ENCODE measurements at regions not wholly inside any gene's neighbourhood (a gene's known extent, or its start where the extent isn't known, plus 50 kb on each side); places are given as distances from the start of the nearest gene placed in this dataset.

DNA sequence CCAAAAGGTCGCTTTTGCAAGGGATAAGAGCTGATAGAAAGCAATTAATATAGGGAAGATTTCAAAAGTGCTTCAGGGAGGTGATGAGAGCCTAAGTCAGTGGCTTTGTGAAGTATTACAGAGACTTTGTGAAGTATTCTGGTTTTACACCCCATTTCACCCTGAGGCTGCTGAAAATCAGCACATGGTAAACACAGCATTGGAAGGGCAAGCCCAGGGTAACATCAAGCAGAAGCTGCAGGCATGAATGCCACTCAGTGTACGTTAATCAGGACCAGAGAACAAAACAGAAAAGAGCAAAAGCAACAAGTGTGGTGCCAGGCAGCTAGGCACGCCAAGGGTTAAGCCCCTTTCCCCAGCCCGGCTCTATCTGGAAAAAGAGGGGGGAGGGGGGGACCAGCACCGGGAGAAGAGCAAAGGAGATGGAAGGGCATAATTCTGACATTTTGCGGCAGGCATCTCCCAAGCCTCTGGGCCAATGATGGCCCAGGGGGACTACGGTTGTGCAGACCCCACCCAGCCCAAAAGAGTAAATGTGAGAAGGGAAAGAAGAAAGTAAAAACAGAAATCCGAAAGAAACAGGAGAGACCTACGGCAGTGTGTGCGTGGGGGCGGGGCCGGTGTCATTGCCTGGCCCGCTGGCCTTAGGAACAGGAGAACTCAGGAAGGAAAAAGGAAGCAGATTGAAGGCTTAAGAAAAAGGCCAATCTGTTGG is 58.9 kb downstream of the DHRS2 start:
- no peak for FAIRE-seq
- no peak for DNase-seq (ENCODE audit: extremely low spot score, insufficient read length, low read depth)

DNA sequence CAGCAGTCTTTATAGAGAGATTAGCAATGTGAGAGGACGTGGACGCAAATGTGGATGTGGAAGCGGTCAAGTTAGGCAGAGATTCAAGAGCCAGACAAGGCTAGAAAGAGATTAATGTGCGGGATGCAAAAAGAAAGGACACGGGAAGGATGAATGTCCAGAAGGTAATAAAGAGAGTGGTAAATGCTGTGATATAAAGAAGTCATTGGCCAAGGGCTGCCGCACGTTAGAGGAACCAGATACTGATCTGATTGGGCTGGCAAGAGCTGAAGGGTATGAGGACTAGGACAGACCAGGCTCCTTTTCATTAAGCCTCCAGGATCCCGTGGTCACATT is 59.5 kb downstream of the DHRS2 start:
- DNase-seq (ENCODE audit: extremely low spot score, insufficient read length, low read depth) (no peak), FAIRE-seq (no peak)

DNA sequence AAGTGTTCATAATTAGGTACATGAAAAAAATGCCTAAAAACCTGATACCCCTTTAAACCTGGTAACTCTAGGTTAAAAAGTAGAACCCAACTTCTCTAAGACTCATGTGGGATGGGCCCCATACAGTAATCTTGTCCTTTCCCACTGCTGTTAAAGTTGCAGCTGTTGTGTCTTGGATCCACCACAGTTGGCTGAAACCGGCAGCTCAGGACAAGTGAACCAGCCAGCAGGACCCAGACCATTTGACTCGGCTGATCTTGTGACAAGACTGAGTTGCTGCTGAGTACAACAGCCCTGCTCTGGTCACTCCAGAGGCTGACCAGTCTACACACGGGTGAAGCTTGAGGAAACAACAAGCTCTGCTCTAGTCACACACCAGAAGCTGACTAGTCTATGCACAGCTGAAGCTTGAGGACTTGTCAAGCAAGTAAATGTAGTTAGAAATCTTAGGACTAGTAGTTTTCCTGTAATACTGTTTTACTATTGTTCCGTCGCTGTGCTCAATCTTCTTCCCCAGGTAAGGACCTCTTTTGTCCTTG is 60.6 kb downstream of the DHRS2 start:
- FAIRE-seq (no peak), DNase-seq (ENCODE audit: extremely low spot score, insufficient read length, low read depth) (no peak)

DNA sequence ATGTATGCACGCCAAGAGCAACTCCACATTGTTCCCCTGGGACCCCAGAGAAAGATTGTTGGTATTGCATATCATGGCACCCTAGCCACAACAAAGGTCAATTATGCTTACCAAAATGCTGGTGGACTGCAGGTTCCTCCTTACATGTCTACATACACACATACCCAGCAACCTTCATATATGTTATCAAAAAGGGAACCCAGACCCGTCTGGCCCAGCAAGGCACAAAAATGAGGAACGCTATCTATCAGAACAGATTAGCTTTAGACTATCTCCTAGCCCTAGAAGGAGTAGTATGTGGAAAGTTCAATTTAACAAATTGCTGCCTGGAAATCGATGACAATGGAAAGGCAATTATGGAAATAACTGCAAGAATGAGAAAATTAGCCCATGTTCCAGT is 61.5 kb downstream of the DHRS2 start:
- DNase-seq (ENCODE audit: extremely low spot score, insufficient read length, low read depth) (no peak), FAIRE-seq (no peak)

DNA sequence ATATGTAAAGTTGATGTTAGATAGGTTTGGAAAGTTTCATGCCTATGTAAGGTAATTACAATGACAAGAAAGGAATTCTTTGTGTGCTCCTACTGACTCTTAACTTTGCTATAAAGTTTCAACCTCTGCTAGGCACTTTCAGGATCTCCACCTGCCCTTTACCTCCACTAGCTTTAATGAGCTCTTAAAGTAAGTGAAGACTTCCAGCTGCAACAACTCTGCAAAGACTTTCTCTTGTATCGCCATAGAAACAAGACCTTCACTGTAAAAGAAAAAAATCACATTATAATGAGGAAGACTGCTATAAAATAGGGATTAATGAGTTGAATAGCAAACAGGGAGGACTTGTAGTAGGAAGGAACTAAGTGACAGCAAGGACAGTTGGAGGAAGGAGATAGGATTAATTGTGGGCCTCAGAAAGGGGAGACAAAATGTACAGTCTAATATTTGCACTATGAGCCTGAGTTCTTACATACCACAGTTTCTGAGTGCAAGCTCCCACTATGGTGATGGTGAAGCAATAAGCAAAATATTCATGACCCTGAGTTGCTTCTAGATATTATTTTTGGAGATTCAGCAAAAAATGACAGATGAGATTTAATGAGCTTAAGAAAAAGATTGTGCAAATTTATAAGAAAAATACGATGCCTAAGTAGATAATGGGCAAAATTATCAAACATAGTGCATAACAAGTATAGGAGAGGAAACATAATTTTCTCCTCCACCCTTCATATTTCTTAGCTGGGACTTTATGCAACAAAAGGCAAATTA is 66.7 kb downstream of the DHRS2 start:
- no peak for DNase-seq (ENCODE audit: extremely low spot score, insufficient read length, low read depth)
- no peak for FAIRE-seq

DNA sequence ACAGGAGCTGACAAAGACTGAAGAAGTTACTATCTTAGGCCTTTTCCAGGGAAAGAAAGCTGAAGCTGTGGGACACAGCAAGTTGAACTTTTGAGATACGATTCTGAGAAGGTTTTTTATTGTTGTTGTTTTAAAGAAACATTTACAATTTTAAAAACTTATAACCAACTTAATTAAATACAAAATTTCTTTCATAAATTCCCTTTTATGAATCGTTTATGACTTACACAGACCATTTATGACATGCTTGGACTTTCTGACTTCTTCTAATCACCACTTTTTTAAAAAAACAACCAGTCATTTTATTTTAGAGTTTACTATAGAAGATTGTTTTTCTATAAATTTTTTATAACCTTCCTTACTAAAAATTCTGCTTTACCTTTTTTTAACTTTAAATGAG is 68.7 kb downstream of the DHRS2 start:
- DNase-seq (ENCODE audit: extremely low spot score, insufficient read length, low read depth) (no peak), FAIRE-seq (no peak)

DNA sequence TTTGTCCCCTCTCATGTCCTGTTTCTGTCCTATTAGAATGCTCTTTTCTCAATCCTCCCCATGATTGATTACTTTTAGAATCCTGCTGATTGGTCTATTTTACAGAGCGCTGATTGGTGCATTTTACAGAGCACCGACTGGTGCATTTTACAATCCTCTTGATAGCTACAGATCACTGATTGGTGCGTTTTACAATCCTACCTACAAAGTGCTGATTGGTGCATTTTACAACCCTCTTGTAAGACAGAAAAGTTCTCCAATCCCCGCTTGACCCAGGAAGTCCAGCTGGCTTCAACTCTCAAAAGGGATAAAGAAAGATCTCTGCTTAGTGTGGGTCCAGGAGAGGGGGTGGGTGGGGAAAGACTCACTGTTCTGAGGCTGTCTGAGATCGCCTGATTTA is 71.3 kb downstream of the DHRS2 start:
- no peak for FAIRE-seq
- no peak for DNase-seq (ENCODE audit: extremely low spot score, insufficient read length, low read depth)

DNA sequence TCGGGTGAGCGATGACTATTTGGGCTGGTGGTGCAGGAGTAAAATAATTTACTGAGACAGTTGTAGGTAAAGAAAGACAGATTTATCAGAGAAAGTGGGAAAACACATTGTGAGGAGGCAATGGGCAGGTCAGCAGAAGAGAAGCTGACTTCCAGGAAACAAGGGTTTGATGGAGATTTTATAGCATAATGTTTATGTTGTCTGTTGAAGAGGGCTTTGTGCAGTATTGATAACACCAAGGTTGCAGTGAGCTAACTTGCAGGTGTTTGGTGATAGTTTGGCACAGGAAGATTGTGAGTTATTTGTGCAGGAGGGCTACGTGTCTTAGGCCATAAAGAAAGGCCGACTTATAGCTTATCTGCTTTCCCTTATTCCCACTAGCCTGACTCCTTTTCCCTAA is 72.2 kb downstream of the DHRS2 start:
- no peak for DNase-seq (ENCODE audit: extremely low spot score, insufficient read length, low read depth)
- FAIRE-seq: no peak

DNA sequence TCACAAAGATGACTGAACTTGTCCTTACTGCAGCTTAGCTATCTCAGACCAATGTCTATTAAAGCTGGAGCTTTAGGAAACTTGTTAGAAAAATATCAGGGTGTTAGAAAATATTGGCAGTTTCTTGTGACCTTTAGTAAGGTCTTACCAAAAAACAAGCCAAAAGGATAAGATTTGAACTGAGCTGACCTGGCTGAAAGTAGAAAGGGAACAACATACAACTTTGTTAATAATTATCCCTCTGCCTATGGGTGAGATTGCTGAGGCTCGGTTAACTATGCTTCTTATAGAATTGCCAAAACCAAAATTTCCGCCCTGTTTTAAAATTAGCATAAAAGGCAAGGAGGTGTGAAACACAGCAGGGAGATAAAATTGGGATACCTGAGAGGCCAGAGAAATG is 73.8 kb downstream of the DHRS2 start:
- no peak for FAIRE-seq
- no peak for DNase-seq (ENCODE audit: extremely low spot score, insufficient read length, low read depth)

DNA sequence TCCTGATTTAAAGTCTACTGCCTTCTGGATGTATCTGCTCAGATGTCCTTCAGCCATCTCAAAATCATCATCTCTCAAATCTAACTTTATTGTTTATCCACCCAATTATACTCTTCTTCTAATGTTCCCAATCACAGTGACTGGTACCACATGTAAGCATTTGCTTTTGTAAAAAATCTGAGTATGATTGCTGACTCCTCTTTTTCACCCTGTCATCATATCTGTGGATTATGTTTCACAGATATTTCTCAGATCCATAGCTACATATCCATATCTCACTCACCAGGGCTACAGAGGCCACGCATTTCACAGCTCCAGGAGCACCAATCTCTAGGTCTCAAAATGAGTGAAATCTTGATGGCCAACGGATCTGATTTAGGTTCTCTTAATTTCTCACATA is 76.1 kb downstream of the DHRS2 start:
- DNase-seq (ENCODE audit: extremely low spot score, insufficient read length, low read depth): no peak
- no peak for FAIRE-seq

DNA sequence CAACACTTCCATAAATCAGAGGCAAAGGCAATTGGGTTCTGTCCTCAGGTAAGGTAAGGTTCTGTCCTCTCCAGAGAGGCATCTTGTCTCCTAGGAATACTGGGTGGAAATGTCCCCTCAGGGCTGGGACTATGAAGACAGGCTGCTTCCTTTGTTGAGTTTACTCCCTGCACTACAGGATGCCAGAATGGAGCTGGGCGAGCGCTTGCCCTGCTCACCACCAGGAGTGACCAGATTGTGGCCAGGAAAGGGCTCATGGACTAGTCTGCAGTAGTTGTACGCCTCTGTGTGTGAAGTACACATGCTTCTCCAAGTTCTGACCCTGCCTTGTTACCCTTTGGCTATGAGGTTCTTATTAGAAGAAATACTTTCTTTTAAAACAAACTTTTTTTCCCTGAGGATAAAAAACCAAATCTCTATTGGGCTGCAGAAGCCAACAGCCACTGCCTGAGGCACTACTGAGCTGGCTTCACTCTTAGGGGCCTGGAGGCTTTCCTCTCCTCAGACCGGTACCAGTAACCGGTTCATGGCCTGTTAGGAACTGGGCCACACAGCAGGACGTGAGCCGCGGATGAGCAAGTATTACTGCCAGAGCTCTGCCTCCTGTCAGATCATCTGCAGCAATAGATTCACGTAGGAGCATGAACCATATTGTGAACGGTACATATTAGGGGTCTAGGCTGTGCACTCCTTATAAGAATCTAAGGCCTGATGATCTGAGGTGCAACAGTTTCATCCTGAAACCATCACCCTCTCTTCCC is 83.2 kb downstream of the DHRS2 start:
- no peak for FAIRE-seq
- no peak for DNase-seq (ENCODE audit: extremely low spot score, insufficient read length, low read depth)

DNA sequence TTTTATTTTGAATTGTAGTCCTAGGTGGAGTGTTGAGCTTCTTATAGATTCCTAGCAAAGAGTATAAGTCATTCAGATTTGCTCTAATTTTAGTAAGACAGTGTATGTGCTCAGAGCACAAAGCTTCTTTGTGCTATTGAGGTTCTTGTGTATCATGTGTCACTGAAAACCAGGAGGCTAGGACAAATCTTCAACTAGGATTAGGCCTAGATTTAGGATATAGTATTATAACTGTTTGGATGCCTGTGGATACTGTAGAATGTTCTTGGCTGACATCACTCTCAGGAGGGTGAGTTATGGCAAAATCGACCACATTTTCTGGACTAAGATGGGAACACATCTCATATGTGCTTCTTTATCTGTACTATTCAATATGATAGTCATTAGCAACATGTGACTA is 86.5 kb downstream of the DHRS2 start:
- no peak for FAIRE-seq

DNA sequence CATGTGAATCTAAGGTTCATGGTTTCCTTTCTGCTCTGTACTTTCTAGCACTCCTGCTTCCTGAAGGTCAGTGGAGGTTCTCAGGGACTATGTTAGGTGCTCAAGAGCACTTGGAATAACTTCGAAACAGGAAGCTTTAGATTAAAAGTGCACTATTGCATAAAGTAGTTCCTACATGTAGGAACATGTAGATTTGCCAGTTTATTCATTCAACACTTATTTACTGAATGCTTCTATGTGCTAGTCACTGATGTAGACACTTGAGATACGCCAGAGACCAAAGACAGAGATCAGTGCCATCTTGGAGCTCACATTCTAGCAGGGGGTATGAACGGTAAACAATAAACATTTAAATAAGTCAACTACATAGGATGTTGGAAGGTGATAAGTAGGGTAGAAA is 87.7 kb downstream of the DHRS2 start:
- FAIRE-seq: no peak
- no peak for DNase-seq (ENCODE audit: extremely low spot score, insufficient read length, low read depth)

More for the DNA sequence above, 86.5 kb downstream of the DHRS2 start:
- no peak for DNase-seq (ENCODE audit: extremely low spot score, insufficient read length, low read depth)

DNA sequence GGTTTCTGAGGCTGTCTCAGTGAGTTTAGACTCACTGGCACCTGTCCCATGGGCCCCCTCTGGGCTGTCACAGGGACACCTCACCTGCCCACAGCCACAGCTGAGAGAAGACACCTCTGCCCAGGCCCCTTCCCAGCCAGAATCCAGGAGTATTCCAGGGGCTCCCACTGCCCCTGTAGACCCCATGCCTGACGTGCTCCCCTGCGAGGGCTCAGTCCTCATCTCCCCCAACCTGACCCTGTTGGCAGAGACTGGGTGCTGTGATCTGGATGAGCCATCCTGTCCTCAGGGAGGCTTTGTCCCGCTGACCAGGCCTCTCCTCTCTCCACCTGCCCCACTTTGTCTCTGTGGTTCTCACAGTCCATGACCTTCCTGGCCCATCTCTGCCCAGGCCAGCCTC is 89.4 kb downstream of the DHRS2 start:
- DNase-seq (ENCODE audit: extremely low spot score, insufficient read length, low read depth): no peak
- FAIRE-seq: no peak

DNA sequence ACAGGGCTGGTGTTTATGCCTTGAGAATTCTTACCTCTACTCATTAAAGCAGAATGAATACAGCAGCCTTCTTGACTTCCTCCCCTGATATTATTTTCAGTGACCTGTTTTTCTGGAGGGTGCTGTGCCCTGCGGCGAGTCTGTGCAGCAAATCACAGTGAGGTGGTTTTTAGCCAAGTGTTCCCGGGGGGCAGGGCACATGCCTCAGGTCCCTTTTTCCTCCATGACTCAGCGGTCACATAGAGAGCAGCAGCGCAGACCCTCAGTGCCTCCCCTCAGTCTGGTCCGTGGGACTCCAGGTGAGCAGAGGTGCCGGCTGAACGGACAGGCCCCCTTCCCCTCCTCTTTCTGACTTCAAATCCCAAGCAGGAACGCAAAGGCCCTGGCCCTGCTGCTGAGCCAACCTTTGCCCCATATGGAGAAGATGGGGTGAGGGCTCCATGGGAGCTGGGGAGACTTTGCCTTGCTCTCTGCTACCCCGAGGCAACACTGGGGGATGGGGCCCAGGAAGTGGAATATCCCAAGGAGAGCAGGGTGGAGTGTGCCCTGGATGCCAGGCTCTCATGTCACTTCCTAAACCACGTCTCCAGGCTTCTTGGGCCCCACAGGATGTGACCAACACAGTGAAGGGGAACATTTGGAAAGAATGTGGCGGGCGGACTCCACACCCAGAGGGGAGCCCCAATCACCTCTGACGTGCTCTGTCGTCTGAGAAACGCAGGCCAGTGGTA is 90.0 kb downstream of the DHRS2 start:
- no peak for FAIRE-seq
- no peak for DNase-seq (ENCODE audit: extremely low spot score, insufficient read length, low read depth)

DNA sequence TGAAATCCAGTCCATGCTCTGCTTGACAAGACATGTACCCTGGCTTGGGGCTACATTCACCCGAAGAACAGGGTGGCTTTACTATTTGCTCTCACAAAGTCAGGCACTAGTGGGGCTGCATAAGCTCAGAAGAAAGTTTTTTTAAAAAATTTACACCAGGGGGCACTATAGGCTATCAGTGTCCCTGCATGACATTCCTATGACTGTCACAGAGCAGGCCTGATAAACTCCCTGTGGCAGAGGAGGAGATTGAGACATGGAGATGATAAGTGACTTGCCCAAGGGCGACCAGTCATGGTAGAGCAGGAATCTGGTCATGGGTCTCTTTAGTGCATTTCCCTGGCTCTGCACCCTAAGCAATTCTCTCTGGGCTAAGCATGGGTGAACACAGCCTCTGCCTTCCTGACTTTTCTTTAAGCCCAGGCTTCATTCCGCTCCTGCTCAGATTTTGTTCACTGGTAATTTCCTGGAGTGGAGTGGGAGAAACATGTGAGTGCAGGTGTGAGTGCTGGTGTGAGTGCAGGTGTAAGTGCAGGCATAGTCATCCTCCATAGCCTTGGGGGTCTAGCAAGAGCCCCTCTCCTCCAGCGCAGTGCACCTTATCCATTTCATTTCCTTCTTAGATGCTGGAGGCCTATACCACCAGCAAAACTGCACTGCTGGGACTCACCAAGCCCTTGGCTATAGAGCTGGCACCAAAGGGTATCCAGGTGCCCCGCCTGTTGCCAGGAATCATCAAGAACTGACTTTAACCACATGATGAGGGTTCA is 91.6 kb downstream of the DHRS2 start:
- no peak for DNase-seq (ENCODE audit: extremely low spot score, insufficient read length, low read depth)
- FAIRE-seq: no peak

DNA sequence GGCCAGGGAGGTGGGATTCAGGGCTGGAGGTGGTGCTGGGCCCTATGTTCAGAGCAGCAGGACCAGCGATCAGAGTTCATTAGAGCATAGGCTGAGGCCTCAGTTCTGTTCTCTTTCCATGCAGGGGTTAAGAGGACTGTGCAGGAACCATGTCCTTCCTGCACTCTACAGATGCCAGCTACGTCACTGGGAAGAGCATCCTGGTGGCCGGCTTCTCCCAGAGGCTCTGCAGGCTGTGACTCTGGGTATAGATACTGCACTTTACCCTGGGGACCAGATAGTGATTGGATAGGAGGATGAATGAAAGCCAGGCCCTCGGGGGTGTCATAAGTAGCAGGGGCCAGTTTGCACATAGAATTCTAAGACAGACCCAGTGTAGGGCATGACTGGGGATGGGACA is 92.6 kb downstream of the DHRS2 start:
- FAIRE-seq (no peak), DNase-seq (ENCODE audit: extremely low spot score, insufficient read length, low read depth) (no peak)

DNA sequence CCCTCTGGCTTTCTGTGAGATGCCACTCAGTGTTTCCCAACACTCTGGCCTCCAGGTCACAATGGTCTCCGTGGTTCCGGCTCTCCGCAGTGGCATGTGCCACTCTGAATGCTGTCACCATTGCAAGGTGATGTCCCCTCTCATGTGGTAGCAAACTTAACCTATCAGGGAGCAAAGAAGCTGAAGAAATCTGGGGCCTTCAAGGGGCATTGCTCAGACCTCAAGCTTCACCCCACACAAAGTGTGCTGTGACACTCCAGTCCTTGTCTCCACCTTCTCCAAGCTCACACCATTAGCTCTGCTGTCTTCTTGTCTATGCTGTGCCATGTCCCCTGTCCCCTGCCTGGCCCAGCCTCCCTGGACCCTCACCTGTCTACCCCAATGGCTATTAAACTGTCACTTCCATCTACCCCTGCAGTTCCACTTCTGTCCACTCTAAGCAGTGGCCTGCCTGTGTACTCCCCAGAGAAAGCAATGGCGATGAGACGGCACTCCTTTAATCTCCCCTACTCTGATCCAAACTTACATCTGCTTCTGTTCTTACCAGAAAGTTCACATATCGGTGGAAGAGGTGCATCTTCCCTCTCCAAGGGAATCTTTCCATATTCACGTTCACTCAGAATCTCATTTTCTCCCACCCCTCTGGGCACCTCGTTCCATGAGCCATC is 93.7 kb downstream of the DHRS2 start:
- FAIRE-seq (no peak), DNase-seq (ENCODE audit: extremely low spot score, insufficient read length, low read depth) (no peak)

DNA sequence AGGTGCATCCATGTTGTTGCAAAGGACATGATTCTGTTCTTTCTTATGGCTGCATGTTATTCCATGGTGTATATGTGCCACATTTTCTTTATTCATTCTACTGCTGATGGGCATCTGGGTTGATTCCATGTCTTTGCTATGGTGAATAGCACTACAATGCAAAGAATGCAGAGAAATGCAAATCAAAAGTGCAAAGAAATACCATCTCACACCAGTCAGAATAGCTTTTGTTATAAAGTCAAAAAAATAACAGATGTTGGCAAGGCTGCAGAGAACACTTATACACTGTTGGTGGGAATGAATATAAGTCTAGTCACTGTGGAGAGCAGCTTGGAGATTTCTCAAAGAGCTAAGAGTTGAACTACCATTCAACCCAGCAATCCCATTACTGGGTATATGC is 99.2 kb downstream of the DHRS2 start:
- no peak for FAIRE-seq

More for the DNA sequence above, 99.2 kb downstream of the DHRS2 start:
- no peak for DNase-seq (ENCODE audit: extremely low spot score, insufficient read length, low read depth)
